ENCODE measurements at regions not wholly inside any gene's neighbourhood (a gene's known extent, or its start where the extent isn't known, plus 50 kb on each side); places are given as distances from the start of the nearest gene placed in this dataset.

GRCh38 chr3:117793622-117794265 lies 1084.2 kb downstream of the TUSC7 start:
- TF ChIP-seq POLR2A (IDR thresholded peaks at IDR 0.05) (no peak), CTCF (IDR thresholded peaks at IDR 0.05) (no peak)

Data from lower leg skin (tissue), 3 donors.